GM23338 (cell line): ENCODE measurements at regions not wholly inside any gene's neighbourhood (a gene's known extent, or its start where the extent isn't known, plus 50 kb on each side); places are given as distances from the start of the nearest gene placed in this dataset.

Experiments used
- CREB1 ChIP-seq: fragments of 250-450 bp; sonication (Bioruptor Pico); IDR thresholded peaks from 2 replicates; pipeline ENCODE4 v1.5.0; 2020; ENCODE audit warnings: low read depth, mild to moderate bottlenecking, moderate library complexity
- EZH2 ChIP-seq: fragments of 200-600 bp; sonication (generic); IDR thresholded peaks from one replicate; pipeline ENCODE4 v1.8.0; 2017; ENCODE audit warnings: antibody characterized with exemption, mild to moderate bottlenecking, low read depth; ENCODE audit not compliant: unreplicated experiment
- EZH2phosphoT487 ChIP-seq: fragments of 200-600 bp; sonication (generic); IDR thresholded peaks from one replicate; pipeline ENCODE4 v1.8.1; 2018; ENCODE audit warnings: antibody characterized with exemption; ENCODE audit not compliant: unreplicated experiment
- JUNB ChIP-seq: IDR thresholded peaks from one replicate; pipeline ENCODE4 v1.6.1; 2016; ENCODE audit warnings: antibody characterized with exemption; ENCODE audit not compliant: unreplicated experiment
- NANOG ChIP-seq: IDR thresholded peaks from 2 replicates; pipeline ENCODE4 v1.6.1; 2016; ENCODE audit warnings: antibody characterized with exemption, borderline replicate concordance
- POLR2AphosphoS5 ChIP-seq: IDR thresholded peaks from 2 replicates; pipeline ENCODE4 v1.6.1; 2016; ENCODE audit warnings: antibody characterized with exemption, low read depth
- REST ChIP-seq: IDR thresholded peaks from one replicate; pipeline ENCODE4 v1.6.1; 2018; ENCODE audit warnings: antibody characterized with exemption; ENCODE audit not compliant: unreplicated experiment
- STAT1 ChIP-seq: IDR thresholded peaks from one replicate; pipeline ENCODE4 v1.6.1; 2016; ENCODE audit warnings: antibody characterized with exemption; ENCODE audit not compliant: unreplicated experiment
- ZNF114 ChIP-seq: fragments of 250-450 bp; sonication (Bioruptor Pico); IDR thresholded peaks from 2 replicates; pipeline ENCODE4 v1.5.0; 2020; ENCODE audit warnings: mild to moderate bottlenecking, moderate library complexity
- TF ChIP-seq, protein P1 (sequence below), 2 experiments: fragments of 200-600 bp in 1 of 2; sonication (generic) in 1 of 2; conservative IDR thresholded peaks; 2 replicates each; pipeline versions ENCODE4 v1.5.1 to v1.6.1; 2016 to 2017; ENCODE audit warnings: antibody characterized with exemption in 2 of 2, low read depth in 2 of 2, mild to moderate bottlenecking in 2 of 2, moderate library complexity in 1 of 2

DNA sequence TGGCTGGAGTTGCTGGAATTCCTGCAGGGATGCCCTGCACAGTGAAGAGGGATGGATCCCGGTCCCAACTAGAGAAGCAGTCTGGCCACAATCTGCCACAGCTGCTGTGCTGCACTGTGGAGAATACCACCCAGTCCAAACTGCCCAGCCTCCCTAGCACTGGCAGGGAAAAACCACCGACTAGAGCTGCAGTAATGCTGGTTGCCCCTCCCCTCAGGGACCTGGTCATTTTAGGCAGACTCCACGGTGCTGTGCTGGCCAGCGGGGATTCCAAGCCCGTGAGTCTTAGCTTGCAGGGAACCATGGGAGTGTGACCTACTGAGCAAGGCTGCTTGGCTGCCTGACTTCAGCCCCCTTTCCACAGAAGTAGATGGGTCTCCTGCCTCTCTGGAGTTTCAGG lies 478.0 kb upstream of the ATP11B start:
- TF ChIP-seq, protein P1, sequence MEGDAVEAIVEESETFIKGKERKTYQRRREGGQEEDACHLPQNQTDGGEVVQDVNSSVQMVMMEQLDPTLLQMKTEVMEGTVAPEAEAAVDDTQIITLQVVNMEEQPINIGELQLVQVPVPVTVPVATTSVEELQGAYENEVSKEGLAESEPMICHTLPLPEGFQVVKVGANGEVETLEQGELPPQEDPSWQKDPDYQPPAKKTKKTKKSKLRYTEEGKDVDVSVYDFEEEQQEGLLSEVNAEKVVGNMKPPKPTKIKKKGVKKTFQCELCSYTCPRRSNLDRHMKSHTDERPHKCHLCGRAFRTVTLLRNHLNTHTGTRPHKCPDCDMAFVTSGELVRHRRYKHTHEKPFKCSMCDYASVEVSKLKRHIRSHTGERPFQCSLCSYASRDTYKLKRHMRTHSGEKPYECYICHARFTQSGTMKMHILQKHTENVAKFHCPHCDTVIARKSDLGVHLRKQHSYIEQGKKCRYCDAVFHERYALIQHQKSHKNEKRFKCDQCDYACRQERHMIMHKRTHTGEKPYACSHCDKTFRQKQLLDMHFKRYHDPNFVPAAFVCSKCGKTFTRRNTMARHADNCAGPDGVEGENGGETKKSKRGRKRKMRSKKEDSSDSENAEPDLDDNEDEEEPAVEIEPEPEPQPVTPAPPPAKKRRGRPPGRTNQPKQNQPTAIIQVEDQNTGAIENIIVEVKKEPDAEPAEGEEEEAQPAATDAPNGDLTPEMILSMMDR (conservative IDR thresholded peaks at IDR 0.05; ENCODE audit: low read depth in 2 of 2), result no peak
- no peak for TF ChIP-seq EZH2
- no peak for TF ChIP-seq ZNF114 (CRISPR knock-in tag)
- no peak for TF ChIP-seq REST
- no peak for TF ChIP-seq CREB1 (CRISPR knock-in tag)
- TF ChIP-seq POLR2AphosphoS5, result no peak
- no peak for TF ChIP-seq STAT1
- TF ChIP-seq EZH2phosphoT487, result no peak
- TF ChIP-seq JUNB, result no peak
- TF ChIP-seq NANOG, result no peak
